NT2/D1 (cell line): ENCODE measurements at regions not wholly inside any gene's neighbourhood (a gene's known extent, or its start where the extent isn't known, plus 50 kb on each side); places are given as distances from the start of the nearest gene placed in this dataset.

Experiments used
- SUZ12 ChIP-seq: IDR thresholded peaks from 2 replicates; pipeline ENCODE4 v1.6.1; 2011; ENCODE audit not compliant: insufficient read length, insufficient read depth; ENCODE audit errors: extremely low read depth
- YY1 ChIP-seq: IDR thresholded peaks from 2 replicates; pipeline ENCODE4 v1.6.1; 2011; ENCODE audit not compliant: insufficient read length, insufficient read depth

GRCh38 chr1:163773396-163773795 is 451.6 kb downstream of the NUF2 start:
- no peak for TF ChIP-seq SUZ12
- no peak for TF ChIP-seq YY1
